SK-N-SH (cell line): ENCODE measurements at regions not wholly inside any gene's neighbourhood (a gene's known extent, or its start where the extent isn't known, plus 50 kb on each side); places are given as distances from the start of the nearest gene placed in this dataset.

ENCODE experiments used
- CTCF ChIA-PET: fragments of 300-600, 350-600 bp; formaldehyde crosslinking; extraction: SDS; loops from one replicate; lab custom pipeline; 2021; lab: Yijun Ruan, JAX
- POLR2A ChIA-PET: fragments of 350-600 bp; sonication (Branson Sonifier 250); formaldehyde crosslinking; extraction: SDS; loops from one replicate; lab custom pipeline; 2020; ENCODE audit warnings: antibody characterized with exemption, inconsistent platforms; lab: Yijun Ruan, JAX
- DNase-seq: peaks from one replicate; pipeline ENCODE4 v3.0.0; 2012
- H2AFZ ChIP-seq: fragments of 200-600 bp; sonication (generic); 2 replicates; pipeline ENCODE4 v1.8.1; 2016; ENCODE audit warnings: antibody characterized with exemption, mild to moderate bottlenecking, low read depth
- H3F3A ChIP-seq: fragments of 200-600 bp; sonication (generic); replicated peaks from 2 replicates; pipeline ENCODE3; 2016; ENCODE audit warnings: antibody characterized with exemption, mild to moderate bottlenecking; ENCODE audit not compliant: insufficient read depth
- H3K27ac ChIP-seq, 2 experiments: fragments of 200-500 bp in 1 of 2; fragments of 200-600 bp in 1 of 2; sonication (Bioruptor generic) in 1 of 2; sonication (generic), shearing (Covaris generic) in 1 of 2; 2 replicates each; pipeline versions ENCODE4 v1.5.1 to v1.6.1; 2014 to 2016; ENCODE audit warnings: low read depth in 2 of 2, inconsistent platforms in 1 of 2, low read length in 1 of 2, mild to moderate bottlenecking in 1 of 2, mixed read lengths in 1 of 2
- H3K27me3 ChIP-seq: fragments of 200-600 bp; sonication (generic), shearing (Covaris generic); 2 replicates; pipeline ENCODE4 v1.6.1; 2016; ENCODE audit warnings: mixed run types; ENCODE audit not compliant: insufficient read depth
- H3K36me3 ChIP-seq, 2 experiments: fragments of 200-500 bp in 1 of 2; fragments of 200-600 bp in 1 of 2; sonication (Bioruptor generic) in 1 of 2; sonication (generic) in 1 of 2; replicated peaks in 1 of 2; 2 replicates each; pipeline versions ENCODE3 to v1.5.1; 2014 to 2016; ENCODE audit warnings: low read length in 1 of 2, mild to moderate bottlenecking in 1 of 2; ENCODE audit not compliant: insufficient read depth in 2 of 2, control insufficient read depth in 1 of 2
- H3K4me1 ChIP-seq, 2 experiments: fragments of 200-500 bp in 1 of 2; fragments of 200-600 bp in 1 of 2; sonication (Bioruptor generic) in 1 of 2; sonication (generic), shearing (Covaris generic) in 1 of 2; 2 replicates each; pipeline versions ENCODE4 v1.5.1 to v1.6.1; 2014 to 2016; ENCODE audit warnings: low read depth in 1 of 2, low read length in 1 of 2, mixed run types in 1 of 2; ENCODE audit not compliant: insufficient read depth in 2 of 2, control insufficient read depth in 1 of 2
- H3K4me2 ChIP-seq: fragments of 200-600 bp; sonication (generic), shearing (Covaris generic); 2 replicates; pipeline ENCODE4 v1.6.1; 2017; ENCODE audit warnings: mixed run types
- H3K4me3 ChIP-seq, 2 experiments: fragments of 200-500 bp in 1 of 2; fragments of 200-600 bp in 1 of 2; sonication (Bioruptor generic) in 1 of 2; sonication (generic), shearing (Covaris generic) in 1 of 2; 2 replicates each; pipeline versions ENCODE4 v1.5.1 to v1.8.1; 2014 to 2016; ENCODE audit warnings: low read depth in 2 of 2, inconsistent platforms in 1 of 2, low read length in 1 of 2, mild to moderate bottlenecking in 1 of 2, mixed read lengths in 1 of 2, moderate library complexity in 1 of 2
- H3K79me2 ChIP-seq: fragments of 200-600 bp; sonication (generic); 2 replicates; pipeline ENCODE4 v1.8.1; 2017; ENCODE audit warnings: mild to moderate bottlenecking; ENCODE audit not compliant: insufficient read depth
- H3K9ac ChIP-seq: fragments of 200-600 bp; sonication (generic); 2 replicates; pipeline ENCODE4 v1.6.1; 2017; ENCODE audit warnings: mixed run types
- H3K9me2 ChIP-seq: fragments of 200-600 bp; sonication (generic); 2 replicates; pipeline ENCODE4 v1.6.1; 2017; ENCODE audit warnings: mixed run types
- H3K9me3 ChIP-seq: fragments of 200-600 bp; sonication (generic); 2 replicates; pipeline ENCODE4 v1.6.1; 2017; ENCODE audit warnings: mixed run types, mild to moderate bottlenecking, moderate library complexity
- H4K20me1 ChIP-seq: fragments of 200-600 bp; sonication (generic); 2 replicates; pipeline ENCODE4 v1.6.1; 2017; ENCODE audit warnings: mild to moderate bottlenecking, mixed run types; ENCODE audit not compliant: insufficient read depth
- ELF1 ChIP-seq: IDR thresholded peaks from 2 replicates; pipeline ENCODE4 v1.4.0; 2012
- EZH2phosphoT487 ChIP-seq: fragments of 200-600 bp; sonication (generic); IDR thresholded peaks from 2 replicates; pipeline ENCODE4 v1.6.1; 2017; ENCODE audit warnings: low read depth, mixed run types, mild to moderate bottlenecking, antibody characterized with exemption, moderate library complexity, borderline replicate concordance
- FOXM1 ChIP-seq: IDR thresholded peaks from 2 replicates; pipeline ENCODE4 v1.4.0; 2012; ENCODE audit warnings: low read depth, mild to moderate bottlenecking
- MXI1 ChIP-seq: IDR thresholded peaks from 2 replicates; pipeline ENCODE4 v1.6.1; 2012; ENCODE audit warnings: mild to moderate bottlenecking, low read depth, low read length, improper control_type of control experiment
- RAD21 ChIP-seq: IDR thresholded peaks from 2 replicates; pipeline ENCODE4 v1.6.1; 2012; ENCODE audit warnings: mild to moderate bottlenecking, low read length
- RCOR1 ChIP-seq: fragments of 150-350 bp; IDR thresholded peaks from 2 replicates; pipeline ENCODE4 v1.6.1; 2017; ENCODE audit warnings: antibody characterized with exemption, low read length
- SIN3A ChIP-seq: IDR thresholded peaks from 2 replicates; pipeline ENCODE4 v1.6.1; 2012; ENCODE audit warnings: low read depth, mild to moderate bottlenecking, low read length, moderate library complexity, borderline replicate concordance
- TEAD4 ChIP-seq: IDR thresholded peaks from 2 replicates; pipeline ENCODE4 v1.4.0; 2012; ENCODE audit warnings: mild to moderate bottlenecking, borderline replicate concordance; ENCODE audit not compliant: insufficient read depth
- WGBS: methylation state at CpG from one replicate; pipeline ENCODE4 v1.1.6; 2017; ENCODE audit warnings: low lambda C conversion rate; 5-methylcytosine and 5-hydroxymethylcytosine counted together
- TF ChIP-seq, protein P1 (sequence below): IDR thresholded peaks from 2 replicates; pipeline ENCODE4 v1.4.0; 2012; ENCODE audit warnings: low read depth, borderline replicate concordance
- TF ChIP-seq, protein P2 (sequence below): fragments of 200-600 bp; sonication (generic); IDR thresholded peaks from 2 replicates; pipeline ENCODE4 v1.6.1; 2017; ENCODE audit warnings: antibody characterized with exemption, mild to moderate bottlenecking, moderate library complexity
- TF ChIP-seq, protein P3 (sequence below): fragments of 150-350 bp; IDR thresholded peaks from 2 replicates; pipeline ENCODE4 v1.6.1; 2016; ENCODE audit warnings: mild to moderate bottlenecking, low read depth, low read length

DNA sequence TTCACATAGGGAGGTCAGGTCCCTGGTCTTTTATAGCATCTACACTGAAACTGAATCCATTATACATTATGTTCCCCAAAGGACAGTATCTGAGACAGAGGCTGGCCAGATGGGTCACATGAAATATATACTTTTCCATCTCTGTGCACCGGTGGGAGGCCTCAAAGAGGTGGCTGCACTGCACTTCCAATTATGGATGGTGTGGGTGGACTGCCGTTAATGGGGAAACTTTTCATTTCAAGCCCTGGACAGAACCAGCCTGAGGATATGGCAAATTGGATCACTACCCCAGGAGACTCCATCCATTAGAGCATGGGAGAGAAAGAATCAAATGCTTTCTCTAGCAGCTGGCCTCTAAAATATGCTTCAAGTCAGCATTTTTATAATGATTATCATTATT, 280.5 kb upstream of the OPRM1 start:
- Histone ChIP-seq H3K27ac (no peak overlapping the region), H3K27me3 (no peaks in the 10 kb centered on the region)
- CTCF ChIA-PET: interaction anchor here (1.1 kb wide), 1 partner anchor 282 kb away, joined by 3 read pairs; no protein-coding TSS in a partner anchor

DNA sequence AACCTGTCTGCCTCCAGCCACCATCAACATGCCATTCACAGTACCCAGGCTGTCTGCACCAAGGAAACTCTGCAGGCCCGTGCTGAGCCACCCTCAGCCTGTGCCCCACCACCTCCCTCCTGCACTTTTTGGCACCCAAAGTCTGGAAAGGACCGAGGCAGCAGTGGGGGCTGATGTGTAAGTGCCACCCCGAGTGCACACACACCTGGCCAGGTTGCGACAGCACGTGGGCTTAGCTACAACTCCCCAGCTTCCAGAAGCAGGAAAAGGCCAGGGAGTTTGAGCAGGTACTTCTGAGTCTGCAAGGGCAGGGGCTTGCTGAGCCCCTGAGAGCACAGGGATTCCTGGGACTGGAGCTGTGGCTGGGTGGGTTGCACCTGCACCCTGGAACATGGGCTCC, 303.3 kb upstream of the OPRM1 start:
- Histone ChIP-seq H3K27ac (no peak overlapping the region), H3K79me2 (no peaks in the 10 kb centered on the region), H3K4me3 (no peak overlapping the region), H3K36me3 (no peaks in the 10 kb centered on the region), H3K9me3 (no peaks in the 10 kb centered on the region), H3K27me3 (no peaks in the 10 kb centered on the region), H3K9me2 (no peaks in the 10 kb centered on the region), H3K9ac (no peak overlapping the region), H3F3A (no peaks in the 10 kb centered on the region), H4K20me1 (no peaks in the 10 kb centered on the region), H3K4me1 (no peaks in the 10 kb centered on the region), H3K4me2 (no peak overlapping the region), H2AFZ (no peak overlapping the region)
- DNase-seq: no peak
- ChIA-PET POLR2A (no interaction called here), CTCF (no interaction called here)
- no peak for TF ChIP-seq FOXM1
- no peak for TF ChIP-seq RAD21
- TF ChIP-seq SIN3A: no peak
- TF ChIP-seq, protein P1, sequence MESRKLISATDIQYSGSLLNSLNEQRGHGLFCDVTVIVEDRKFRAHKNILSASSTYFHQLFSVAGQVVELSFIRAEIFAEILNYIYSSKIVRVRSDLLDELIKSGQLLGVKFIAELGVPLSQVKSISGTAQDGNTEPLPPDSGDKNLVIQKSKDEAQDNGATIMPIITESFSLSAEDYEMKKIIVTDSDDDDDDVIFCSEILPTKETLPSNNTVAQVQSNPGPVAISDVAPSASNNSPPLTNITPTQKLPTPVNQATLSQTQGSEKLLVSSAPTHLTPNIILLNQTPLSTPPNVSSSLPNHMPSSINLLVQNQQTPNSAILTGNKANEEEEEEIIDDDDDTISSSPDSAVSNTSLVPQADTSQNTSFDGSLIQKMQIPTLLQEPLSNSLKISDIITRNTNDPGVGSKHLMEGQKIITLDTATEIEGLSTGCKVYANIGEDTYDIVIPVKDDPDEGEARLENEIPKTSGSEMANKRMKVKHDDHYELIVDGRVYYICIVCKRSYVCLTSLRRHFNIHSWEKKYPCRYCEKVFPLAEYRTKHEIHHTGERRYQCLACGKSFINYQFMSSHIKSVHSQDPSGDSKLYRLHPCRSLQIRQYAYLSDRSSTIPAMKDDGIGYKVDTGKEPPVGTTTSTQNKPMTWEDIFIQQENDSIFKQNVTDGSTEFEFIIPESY: no peak
- no peak for TF ChIP-seq EZH2phosphoT487
- TF ChIP-seq MXI1: no peak
- no peak for TF ChIP-seq ELF1
- TF ChIP-seq RCOR1: no peak
- no peak for TF ChIP-seq TEAD4
- WGBS: no CpG with 5 or more reads among the region's 5 CpGs

More for the DNA sequence above, 280.5 kb upstream of the OPRM1 start:
- no peak for TF ChIP-seq FOXM1
- no peak for TF ChIP-seq TEAD4
- TF ChIP-seq, protein P2, sequence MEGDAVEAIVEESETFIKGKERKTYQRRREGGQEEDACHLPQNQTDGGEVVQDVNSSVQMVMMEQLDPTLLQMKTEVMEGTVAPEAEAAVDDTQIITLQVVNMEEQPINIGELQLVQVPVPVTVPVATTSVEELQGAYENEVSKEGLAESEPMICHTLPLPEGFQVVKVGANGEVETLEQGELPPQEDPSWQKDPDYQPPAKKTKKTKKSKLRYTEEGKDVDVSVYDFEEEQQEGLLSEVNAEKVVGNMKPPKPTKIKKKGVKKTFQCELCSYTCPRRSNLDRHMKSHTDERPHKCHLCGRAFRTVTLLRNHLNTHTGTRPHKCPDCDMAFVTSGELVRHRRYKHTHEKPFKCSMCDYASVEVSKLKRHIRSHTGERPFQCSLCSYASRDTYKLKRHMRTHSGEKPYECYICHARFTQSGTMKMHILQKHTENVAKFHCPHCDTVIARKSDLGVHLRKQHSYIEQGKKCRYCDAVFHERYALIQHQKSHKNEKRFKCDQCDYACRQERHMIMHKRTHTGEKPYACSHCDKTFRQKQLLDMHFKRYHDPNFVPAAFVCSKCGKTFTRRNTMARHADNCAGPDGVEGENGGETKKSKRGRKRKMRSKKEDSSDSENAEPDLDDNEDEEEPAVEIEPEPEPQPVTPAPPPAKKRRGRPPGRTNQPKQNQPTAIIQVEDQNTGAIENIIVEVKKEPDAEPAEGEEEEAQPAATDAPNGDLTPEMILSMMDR: no peak
- TF ChIP-seq, protein P3, sequence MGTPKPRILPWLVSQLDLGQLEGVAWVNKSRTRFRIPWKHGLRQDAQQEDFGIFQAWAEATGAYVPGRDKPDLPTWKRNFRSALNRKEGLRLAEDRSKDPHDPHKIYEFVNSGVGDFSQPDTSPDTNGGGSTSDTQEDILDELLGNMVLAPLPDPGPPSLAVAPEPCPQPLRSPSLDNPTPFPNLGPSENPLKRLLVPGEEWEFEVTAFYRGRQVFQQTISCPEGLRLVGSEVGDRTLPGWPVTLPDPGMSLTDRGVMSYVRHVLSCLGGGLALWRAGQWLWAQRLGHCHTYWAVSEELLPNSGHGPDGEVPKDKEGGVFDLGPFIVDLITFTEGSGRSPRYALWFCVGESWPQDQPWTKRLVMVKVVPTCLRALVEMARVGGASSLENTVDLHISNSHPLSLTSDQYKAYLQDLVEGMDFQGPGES: no peak
- TF ChIP-seq, all 33 proteins: peak for 0
- Histone ChIP-seq H2AFZ (no peak overlapping the region), H3K9ac (no peak overlapping the region), H3F3A (no peaks in the 10 kb centered on the region), H3K4me3 (no peak overlapping the region), H3K4me2 (no peak overlapping the region), H3K4me1 (no peaks in the 10 kb centered on the region; a peak in 2 of 4 replicates), H3K9me2 (no peaks in the 10 kb centered on the region), H4K20me1 (no peaks in the 10 kb centered on the region), H3K9me3 (no peaks in the 10 kb centered on the region), H3K36me3 (no peaks in the 10 kb centered on the region), H3K79me2 (no peaks in the 10 kb centered on the region)
- 11% methylated on average over 1 of the region's 2 CpGs for WGBS
- POLR2A ChIA-PET: no interaction called here
- DNase-seq: no peak
